ENCODE measurements at regions not wholly inside any gene's neighbourhood (a gene's known extent, or its start where the extent isn't known, plus 50 kb on each side); places are given as distances from the start of the nearest gene placed in this dataset.

- TF ChIP-seq, protein P1, sequence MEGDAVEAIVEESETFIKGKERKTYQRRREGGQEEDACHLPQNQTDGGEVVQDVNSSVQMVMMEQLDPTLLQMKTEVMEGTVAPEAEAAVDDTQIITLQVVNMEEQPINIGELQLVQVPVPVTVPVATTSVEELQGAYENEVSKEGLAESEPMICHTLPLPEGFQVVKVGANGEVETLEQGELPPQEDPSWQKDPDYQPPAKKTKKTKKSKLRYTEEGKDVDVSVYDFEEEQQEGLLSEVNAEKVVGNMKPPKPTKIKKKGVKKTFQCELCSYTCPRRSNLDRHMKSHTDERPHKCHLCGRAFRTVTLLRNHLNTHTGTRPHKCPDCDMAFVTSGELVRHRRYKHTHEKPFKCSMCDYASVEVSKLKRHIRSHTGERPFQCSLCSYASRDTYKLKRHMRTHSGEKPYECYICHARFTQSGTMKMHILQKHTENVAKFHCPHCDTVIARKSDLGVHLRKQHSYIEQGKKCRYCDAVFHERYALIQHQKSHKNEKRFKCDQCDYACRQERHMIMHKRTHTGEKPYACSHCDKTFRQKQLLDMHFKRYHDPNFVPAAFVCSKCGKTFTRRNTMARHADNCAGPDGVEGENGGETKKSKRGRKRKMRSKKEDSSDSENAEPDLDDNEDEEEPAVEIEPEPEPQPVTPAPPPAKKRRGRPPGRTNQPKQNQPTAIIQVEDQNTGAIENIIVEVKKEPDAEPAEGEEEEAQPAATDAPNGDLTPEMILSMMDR (IDR thresholded peaks at IDR 0.05; ENCODE audit: insufficient read depth, low read depth, low read length), result no peak
- no peak for TF ChIP-seq EZH2 (IDR thresholded peaks at IDR 0.05; ENCODE audit: insufficient read depth, low read length)
Observed at GRCh38 chr7:46912692-46913091, 669.2 kb downstream of the TNS3 start.
